Upper lobe of left lung (tissue), 6 donors: ENCODE measurements at regions not wholly inside any gene's neighbourhood (a gene's known extent, or its start where the extent isn't known, plus 50 kb on each side); places are given as distances from the start of the nearest gene placed in this dataset.

Experiments
- ATAC-seq, 2 donors: fragments of 200-7000 bp; cut with Tn5 transposase; one replicate each; pipeline ENCODE4 v1.9.1; 2022; ENCODE audit warnings: mild to moderate bottlenecking in 2 of 2, moderate library complexity in 2 of 2; ENCODE audit not compliant: low FRiP score in 2 of 2
- DNase-seq, 2 donors: peaks; one replicate each; pipeline ENCODE4 v3.0.0-alpha.2; 2019 to 2020
- H3K27ac ChIP-seq, 4 donors: fragments of 200-600 bp; sonication (generic); one replicate each; pipeline ENCODE4 v1.5.1; 2016 to 2019
- H3K27me3 ChIP-seq, 4 donors: fragments of 200-600 bp; sonication (generic); one replicate each; pipeline ENCODE4 v1.5.1; 2017 to 2019
- H3K36me3 ChIP-seq, 4 donors: fragments of 200-600 bp; sonication (generic); one replicate each; pipeline ENCODE4 v1.5.1; 2016 to 2019
- H3K4me1 ChIP-seq, 4 donors: fragments of 200-600 bp; sonication (generic); one replicate each; pipeline ENCODE4 v1.5.1; 2018 to 2019
- H3K4me3 ChIP-seq, 4 donors: fragments of 200-600 bp; sonication (generic); one replicate each; pipeline ENCODE4 v1.5.1; 2017 to 2019; ENCODE audit warnings: mild to moderate bottlenecking in 2 of 4, moderate library complexity in 1 of 4
- H3K9me3 ChIP-seq, 4 donors: fragments of 200-600 bp; sonication (generic); one replicate each; pipeline ENCODE4 v1.5.1; 2018 to 2019
- CTCF ChIP-seq, 6 experiments: fragments of 450-650 bp in 4 of 6; fragments of 200-600 bp in 2 of 6; sonication (generic) in 2 of 6; IDR thresholded peaks; one replicate each; pipeline ENCODE4 v1.5.1; 2016 to 2019; ENCODE audit warnings: antibody characterized with exemption in 6 of 6
- EP300 ChIP-seq, 4 donors: sonication (generic); formaldehyde crosslinking; IDR thresholded peaks; one replicate each; pipeline ENCODE4 v1.5.1; 2017; ENCODE audit warnings: antibody characterized with exemption in 4 of 4, control low read depth in 2 of 4
- POLR2A ChIP-seq, 4 donors: fragments of 450-650 bp; IDR thresholded peaks; one replicate each; pipeline ENCODE4 v1.5.1; 2016 to 2017; ENCODE audit warnings: antibody characterized with exemption in 4 of 4, mild to moderate bottlenecking in 2 of 4
- POLR2AphosphoS5 ChIP-seq, 2 donors: sonication (generic); formaldehyde crosslinking; IDR thresholded peaks; one replicate each; pipeline ENCODE4 v1.5.1; 2017; ENCODE audit warnings: antibody characterized with exemption in 2 of 2
- WGBS, 2 donors: methylation state at CpG; one replicate each; pipeline ENCODE4 v1.1.5; 2017 to 2018; 5-methylcytosine and 5-hydroxymethylcytosine counted together
- donor health status: DM: no; HTN: no; CAD: no; lungs with moderate emphysema.
- donor health status: DM: no; HTN: yes; CAD: no; lungs with severe emphysema.

GRCh38 chr4:79042079-79042674 is 102.9 kb upstream of the PAQR3 start:
- no peaks in the 10 kb centered on the region for H3K27me3 ChIP-seq
- H3K4me1 ChIP-seq = no peaks in the 10 kb centered on the region
- H3K4me3 ChIP-seq = no peak overlapping the region
- no peak for ATAC-seq
- H3K36me3 ChIP-seq = no peaks in the 10 kb centered on the region
- H3K9me3 ChIP-seq = no peaks in the 10 kb centered on the region
- no peak for DNase-seq
- TF ChIP-seq POLR2AphosphoS5 (IDR thresholded peaks at IDR 0.05) = no peak
- TF ChIP-seq EP300 (IDR thresholded peaks at IDR 0.05) = no peak
- TF ChIP-seq CTCF (IDR thresholded peaks at IDR 0.05) = peak in 5 of 6 experiments; percentile 15 to 45 (median 40)
- no peak overlapping the region for H3K27ac ChIP-seq
- 95% methylated on average over 1 of the region's 1 CpG for WGBS, 2 donors

- H3K4me1 ChIP-seq = no peaks in the 10 kb centered on the region
- H3K27me3 ChIP-seq = no peaks in the 10 kb centered on the region
- H3K36me3 ChIP-seq = no peaks in the 10 kb centered on the region
- H3K9me3 ChIP-seq = no peaks in the 10 kb centered on the region
- WGBS, 2 donors = 90 to 92% methylated on average over 2 of the region's 2 CpGs
- no peak for ATAC-seq
- H3K4me3 ChIP-seq = no peak overlapping the region
- H3K27ac ChIP-seq = no peak overlapping the region
- DNase-seq = no peak
- TF ChIP-seq POLR2AphosphoS5 (IDR thresholded peaks at IDR 0.05) (no peak), POLR2A (IDR thresholded peaks at IDR 0.05) (no peak), CTCF (IDR thresholded peaks at IDR 0.05) (no peak), EP300 (IDR thresholded peaks at IDR 0.05) (no peak)
Measured at GRCh38 chr4:79034544-79034943, 95.3 kb upstream of the PAQR3 start.

GRCh38 chr4:79030973-79031372 is 91.7 kb upstream of the PAQR3 start:
- no peak overlapping the region for H3K4me3 ChIP-seq
- TF ChIP-seq POLR2AphosphoS5 (IDR thresholded peaks at IDR 0.05) = no peak
- no peak for TF ChIP-seq EP300 (IDR thresholded peaks at IDR 0.05)
- no peak for TF ChIP-seq CTCF (IDR thresholded peaks at IDR 0.05)
- no peak for TF ChIP-seq POLR2A (IDR thresholded peaks at IDR 0.05)
- no peak for ATAC-seq
- no peaks in the 10 kb centered on the region for H3K27me3 ChIP-seq
- H3K9me3 ChIP-seq = no peaks in the 10 kb centered on the region
- DNase-seq = no peak
- no peaks in the 10 kb centered on the region for H3K4me1 ChIP-seq
- 67 to 75% methylated on average over 1 of the region's 1 CpG for WGBS, 2 donors
- H3K36me3 ChIP-seq = no peaks in the 10 kb centered on the region
- no peak overlapping the region for H3K27ac ChIP-seq

GRCh38 chr4:79027656-79028055 is 88.4 kb upstream of the PAQR3 start:
- Histone ChIP-seq H3K9me3 (no peaks in the 10 kb centered on the region), H3K27me3 (no peaks in the 10 kb centered on the region), H3K36me3 (no peaks in the 10 kb centered on the region), H3K4me3 (no peak overlapping the region), H3K4me1 (no peaks in the 10 kb centered on the region), H3K27ac (no peak overlapping the region)
- ATAC-seq (no peak), DNase-seq (no peak)
- WGBS, 2 donors = 92 to 93% methylated on average over 4 of the region's 4 CpGs
- no peak for TF ChIP-seq POLR2AphosphoS5 (IDR thresholded peaks at IDR 0.05)
- no peak for TF ChIP-seq POLR2A (IDR thresholded peaks at IDR 0.05)
- TF ChIP-seq CTCF (IDR thresholded peaks at IDR 0.05) = no peak
- no peak for TF ChIP-seq EP300 (IDR thresholded peaks at IDR 0.05)

GRCh38 chr4:79025170-79025569 is 85.9 kb upstream of the PAQR3 start:
- Histone ChIP-seq H3K27ac (no peak overlapping the region), H3K4me3 (no peak overlapping the region), H3K4me1 (no peaks in the 10 kb centered on the region), H3K9me3 (no peaks in the 10 kb centered on the region), H3K36me3 (no peaks in the 10 kb centered on the region), H3K27me3 (no peaks in the 10 kb centered on the region)
- no peak for ATAC-seq
- TF ChIP-seq CTCF (IDR thresholded peaks at IDR 0.05) (no peak), POLR2A (IDR thresholded peaks at IDR 0.05) (no peak), EP300 (IDR thresholded peaks at IDR 0.05) (no peak), POLR2AphosphoS5 (IDR thresholded peaks at IDR 0.05) (no peak)
- 27 to 31% methylated on average over 2 of the region's 2 CpGs for WGBS, 2 donors
- no peak for DNase-seq
